ENCODE measurements at regions not wholly inside any gene's neighbourhood (a gene's known extent, or its start where the extent isn't known, plus 50 kb on each side); places are given as distances from the start of the nearest gene placed in this dataset.

- no peak overlapping the region for H2BK120ac ChIP-seq (ENCODE audit: low read depth, low read length)
- no peak overlapping the region for H4K91ac ChIP-seq (ENCODE audit: insufficient read depth, low read depth, low read length)
- in situ Hi-C loops (cut with MboI; ENCODE audit: low sequenced_read_pairs) (no loop called here), intact Hi-C loops (cut with micrococcal nuclease) (no loop called here), dilution Hi-C loops (cut with HindIII; ENCODE audit: low sequenced_read_pairs, unreplicated experiment) (no loop called here)
- no peak overlapping the region for H2BK20ac ChIP-seq (ENCODE audit: low read depth, low read length)
- H4K8ac ChIP-seq (ENCODE audit: low read depth in 2 of 2, low read length in 2 of 2), result no peak overlapping the region
- no peak for ATAC-seq (ENCODE audit: low read depth)
- BruUV-seq (replicated peaks), result no TSS peak
- H2AK5ac ChIP-seq (ENCODE audit: low read depth, low read length), result no peak overlapping the region
- no peak overlapping the region for H3K56ac ChIP-seq (ENCODE audit: extremely low read depth, insufficient read depth, low read length)
- H3K9me3 ChIP-seq (ENCODE audit: control insufficient read depth, insufficient read depth, low read length), result no peaks in the 10 kb centered on the region
- H3K27ac ChIP-seq (ENCODE audit: insufficient read depth, low read length), result no peak overlapping the region
- no peak overlapping the region for H3K14ac ChIP-seq (replicated peaks; ENCODE audit: low read depth, low read length)
- no peak for DNase-seq
- H2BK15ac ChIP-seq (ENCODE audit: low read depth, low read length), result no peak overlapping the region
- POLR2A ChIA-PET (ENCODE audit: unreplicated experiment), result no interaction called here
- no peak overlapping the region for H3K9ac ChIP-seq (ENCODE audit: low read depth, low read length)
- no peak overlapping the region for H2AK9ac ChIP-seq (replicated peaks; ENCODE audit: low read depth, low read length, poor library complexity)
- no peaks in the 10 kb centered on the region for H3K36me3 ChIP-seq (ENCODE audit: control insufficient read depth, insufficient read depth, low read length)
- WGBS, 2 experiments (ENCODE audit: extremely low coverage in 2 of 2, insufficient read length in 1 of 2), result 30% methylated on average over 2 of the region's 3 CpGs; no CpG with 5 or more reads in 1 of the 2 experiments
- no peak overlapping the region for H2AFZ ChIP-seq (replicated peaks; ENCODE audit: low read length, poor library complexity)
- H2BK5ac ChIP-seq (ENCODE audit: low read depth, low read length, poor library complexity, severe bottlenecking), result no peak overlapping the region
- H3K4ac ChIP-seq (ENCODE audit: low read depth, low read length), result no peak overlapping the region
- TF ChIP-seq FOS (IDR thresholded peaks at IDR 0.05; ENCODE audit: low read depth, low read length), result no peak
- TF ChIP-seq RCOR1 (IDR thresholded peaks at IDR 0.05; ENCODE audit: insufficient replicate concordance, low read length), result no peak
- TF ChIP-seq POLR2A (IDR thresholded peaks at IDR 0.05; ENCODE audit: low read depth, low read length), result no peak
- TF ChIP-seq MXI1 (IDR thresholded peaks at IDR 0.05; ENCODE audit: borderline replicate concordance, low read depth, low read length), result no peak
- no peak for TF ChIP-seq RFX5 (IDR thresholded peaks at IDR 0.05; ENCODE audit: low read depth, low read length)
- TF ChIP-seq USF2 (IDR thresholded peaks at IDR 0.05; ENCODE audit: low read depth, low read length), result no peak
- H3K4me1 ChIP-seq (ENCODE audit: control insufficient read depth, insufficient read depth, low read length), result no peaks in the 10 kb centered on the region
- no peaks in the 10 kb centered on the region for H4K20me1 ChIP-seq (ENCODE audit: insufficient read depth, low read length)
- no peak overlapping the region for H3K18ac ChIP-seq (ENCODE audit: low read depth, low read length)
- H3K4me3 ChIP-seq (ENCODE audit: insufficient read depth, low read depth, low read length), result no peak overlapping the region
- no peaks in the 10 kb centered on the region for H3K9me1 ChIP-seq (ENCODE audit: insufficient read depth, low read length)
- no peak overlapping the region for H4K5ac ChIP-seq (ENCODE audit: low read depth, low read length)
- CTCF ChIA-PET, result no interaction called here
- no peaks in the 10 kb centered on the region; the same call in 1 of the 2 replicates for H3K27me3 ChIP-seq (ENCODE audit: control insufficient read depth, insufficient read depth, low read length)
- no peak overlapping the region for H3K4me2 ChIP-seq (ENCODE audit: low read depth, low read length)
- H3K79me1 ChIP-seq (ENCODE audit: low read depth in 1 of 2, low read length in 2 of 2), result no peaks in the 10 kb centered on the region
- H3K23ac ChIP-seq (ENCODE audit: low read depth, low read length), result no peak overlapping the region
Measured at GRCh38 chr6:85291326-85291725, 158.6 kb upstream of the NT5E start.

Data from IMR-90 (cell line).